ENCODE measurements at regions not wholly inside any gene's neighbourhood (a gene's known extent, or its start where the extent isn't known, plus 50 kb on each side); places are given as distances from the start of the nearest gene placed in this dataset.

DNA sequence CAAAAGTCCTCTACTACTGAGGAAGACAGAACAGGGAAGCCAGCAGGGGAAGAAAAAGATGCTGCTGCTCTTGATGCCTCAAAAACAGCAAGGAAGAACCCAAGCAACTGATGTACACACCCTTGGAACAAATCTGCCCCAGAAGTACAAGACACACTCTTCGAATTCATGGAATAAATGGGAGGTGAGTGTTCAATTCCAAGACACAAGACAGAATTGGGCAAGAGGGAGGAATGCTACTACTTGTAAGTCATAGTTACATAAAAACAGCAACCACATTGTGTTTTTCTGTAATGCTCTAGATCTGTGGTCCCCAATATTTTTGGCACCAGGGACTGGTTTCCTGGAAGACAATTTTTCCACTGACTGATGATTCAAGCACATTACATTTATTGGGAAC lies 58.0 kb upstream of the H2AZ1 start:
- TF ChIP-seq, protein P1, sequence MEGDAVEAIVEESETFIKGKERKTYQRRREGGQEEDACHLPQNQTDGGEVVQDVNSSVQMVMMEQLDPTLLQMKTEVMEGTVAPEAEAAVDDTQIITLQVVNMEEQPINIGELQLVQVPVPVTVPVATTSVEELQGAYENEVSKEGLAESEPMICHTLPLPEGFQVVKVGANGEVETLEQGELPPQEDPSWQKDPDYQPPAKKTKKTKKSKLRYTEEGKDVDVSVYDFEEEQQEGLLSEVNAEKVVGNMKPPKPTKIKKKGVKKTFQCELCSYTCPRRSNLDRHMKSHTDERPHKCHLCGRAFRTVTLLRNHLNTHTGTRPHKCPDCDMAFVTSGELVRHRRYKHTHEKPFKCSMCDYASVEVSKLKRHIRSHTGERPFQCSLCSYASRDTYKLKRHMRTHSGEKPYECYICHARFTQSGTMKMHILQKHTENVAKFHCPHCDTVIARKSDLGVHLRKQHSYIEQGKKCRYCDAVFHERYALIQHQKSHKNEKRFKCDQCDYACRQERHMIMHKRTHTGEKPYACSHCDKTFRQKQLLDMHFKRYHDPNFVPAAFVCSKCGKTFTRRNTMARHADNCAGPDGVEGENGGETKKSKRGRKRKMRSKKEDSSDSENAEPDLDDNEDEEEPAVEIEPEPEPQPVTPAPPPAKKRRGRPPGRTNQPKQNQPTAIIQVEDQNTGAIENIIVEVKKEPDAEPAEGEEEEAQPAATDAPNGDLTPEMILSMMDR (IDR thresholded peaks at IDR 0.05): no peak
- no peak for TF ChIP-seq POLR2A (IDR thresholded peaks at IDR 0.05)

Measured in body of pancreas (tissue), 4 donors.